HG03432 (cell line): ENCODE measurements at regions not wholly inside any gene's neighbourhood (a gene's known extent, or its start where the extent isn't known, plus 50 kb on each side); places are given as distances from the start of the nearest gene placed in this dataset.

ENCODE experiments used
- ATAC-seq: cut with Tn5 transposase; IDR thresholded peaks from one replicate; pipeline ENCODE4 v1.9.1; 2021; ENCODE audit warnings: mild to moderate bottlenecking, moderate library complexity; ENCODE audit not compliant: unreplicated experiment

GRCh38 chr5:5616247-5616895 is 193.9 kb downstream of the ICE1 start:
- ATAC-seq: no peak

- no peak for ATAC-seq
Measured at GRCh38 chr5:5615569-5615968, 193.1 kb downstream of the ICE1 start.

GRCh38 chr5:5613261-5613990 is 190.9 kb downstream of the ICE1 start:
- ATAC-seq: no peak

DNA sequence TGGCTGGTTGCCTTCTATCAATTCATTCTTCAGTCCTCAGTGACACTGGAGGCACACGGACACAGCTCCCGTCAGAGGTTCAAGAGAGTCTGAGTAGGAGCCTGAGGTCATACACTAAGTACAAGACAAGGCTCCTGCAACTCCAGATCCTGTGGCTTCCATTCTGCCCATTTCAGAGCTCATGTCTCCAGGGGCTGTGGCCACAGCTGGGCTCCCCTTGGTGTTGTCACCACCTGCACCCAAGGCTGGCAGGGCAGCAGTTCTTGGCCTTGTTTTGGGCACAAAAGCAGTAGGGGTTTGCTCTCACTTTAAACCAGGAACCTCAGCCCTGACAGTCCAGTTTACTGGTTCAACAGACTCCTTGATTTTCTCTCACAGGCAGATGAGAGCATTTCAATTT is 189.6 kb downstream of the ICE1 start:
- no peak for ATAC-seq

GRCh38 chr5:5609935-5610334 is 187.5 kb downstream of the ICE1 start:
- no peak for ATAC-seq

- ATAC-seq: no peak
Measured at GRCh38 chr5:5605170-5605764, 182.8 kb downstream of the ICE1 start.

DNA sequence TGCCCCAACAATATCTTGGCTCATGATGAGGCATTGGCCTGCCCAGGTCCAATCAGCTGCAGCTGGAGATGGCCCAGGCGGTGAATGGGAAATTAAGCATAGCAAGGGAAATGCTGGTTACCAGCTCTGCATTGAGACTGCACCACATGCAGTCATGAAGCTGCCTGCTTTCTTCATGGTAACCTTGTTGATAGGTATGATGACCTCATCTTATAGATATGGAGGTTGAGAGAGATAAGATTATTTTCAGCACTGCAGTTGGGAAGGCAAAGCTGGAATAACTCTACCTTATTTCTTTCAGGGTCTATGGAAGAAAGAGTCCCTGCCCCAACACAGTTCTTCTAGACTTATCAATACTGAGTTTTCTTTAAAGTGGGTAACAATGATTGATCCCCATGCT is 180.1 kb downstream of the ICE1 start:
- no peak for ATAC-seq

- ATAC-seq: no peak
Measured at GRCh38 chr5:5598547-5599113, 176.2 kb downstream of the ICE1 start.

- ATAC-seq: no peak
Measured at GRCh38 chr5:5593391-5593790, 170.9 kb downstream of the ICE1 start.

DNA sequence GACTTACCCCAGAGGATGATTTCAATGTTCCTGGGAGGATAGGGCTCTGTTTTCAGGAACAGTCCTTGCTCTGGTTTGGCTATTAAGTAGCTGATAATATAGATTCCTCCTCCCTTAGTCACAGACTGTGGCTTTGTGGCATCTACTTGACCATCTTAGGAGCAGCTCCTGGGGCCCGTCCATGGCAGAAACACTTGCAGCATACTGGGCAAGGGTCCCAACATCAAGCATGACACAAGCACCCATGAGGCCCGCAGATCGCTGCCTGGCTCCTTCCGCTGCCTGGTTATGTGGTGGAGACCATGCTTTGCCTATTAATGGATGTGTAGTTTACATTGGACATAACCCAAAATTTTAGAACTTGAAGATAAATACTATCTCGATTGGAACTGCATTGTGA is 170.1 kb downstream of the ICE1 start:
- ATAC-seq: no peak

- ATAC-seq: no peak
Measured at GRCh38 chr5:5591567-5591966, 169.1 kb downstream of the ICE1 start.

GRCh38 chr5:5589857-5590256 is 167.4 kb downstream of the ICE1 start:
- ATAC-seq: no peak

- no peak for ATAC-seq
Measured at GRCh38 chr5:5588887-5589826, 166.7 kb downstream of the ICE1 start.

DNA sequence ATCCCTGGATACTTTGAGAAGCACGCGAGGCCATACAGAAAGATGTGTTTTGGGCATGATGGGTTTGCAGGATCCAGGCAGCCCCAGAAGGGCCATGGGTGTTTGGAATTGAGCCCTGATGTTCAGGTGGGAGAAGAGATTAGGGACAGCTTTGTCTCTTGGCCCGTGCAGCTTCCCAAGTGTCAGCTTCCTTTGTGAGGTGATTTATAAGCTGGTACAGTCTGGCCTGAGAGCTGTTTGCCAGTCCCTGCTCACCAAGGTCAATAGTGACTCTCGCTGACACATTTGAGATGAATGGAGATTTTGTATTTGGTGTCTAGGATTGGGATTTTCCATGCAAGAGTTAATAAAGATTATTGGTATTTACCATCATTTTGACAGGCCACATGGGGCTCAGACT is 165.9 kb downstream of the ICE1 start:
- ATAC-seq: no peak

- ATAC-seq: no peak
Measured at GRCh38 chr5:5587474-5587873, 165.0 kb downstream of the ICE1 start.

DNA sequence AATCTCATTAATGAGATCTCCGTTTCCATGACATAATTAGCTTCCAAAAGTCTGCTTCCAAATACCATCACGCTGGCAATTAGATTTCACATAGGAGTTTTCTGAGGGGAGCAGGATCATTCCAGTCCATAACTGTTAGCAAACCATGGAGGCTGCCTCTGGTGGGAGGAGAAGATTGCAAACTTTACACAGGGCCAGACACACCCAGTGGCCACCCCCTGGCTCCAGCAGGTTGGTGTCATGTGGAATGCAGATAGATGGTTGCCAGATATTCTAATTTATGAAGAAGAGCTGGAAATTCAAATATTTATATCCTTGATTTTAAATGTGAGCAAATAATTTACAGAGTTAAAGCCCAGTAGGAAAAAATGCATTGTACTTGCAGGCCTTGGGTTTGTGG is 164.2 kb downstream of the ICE1 start:
- ATAC-seq: no peak

DNA sequence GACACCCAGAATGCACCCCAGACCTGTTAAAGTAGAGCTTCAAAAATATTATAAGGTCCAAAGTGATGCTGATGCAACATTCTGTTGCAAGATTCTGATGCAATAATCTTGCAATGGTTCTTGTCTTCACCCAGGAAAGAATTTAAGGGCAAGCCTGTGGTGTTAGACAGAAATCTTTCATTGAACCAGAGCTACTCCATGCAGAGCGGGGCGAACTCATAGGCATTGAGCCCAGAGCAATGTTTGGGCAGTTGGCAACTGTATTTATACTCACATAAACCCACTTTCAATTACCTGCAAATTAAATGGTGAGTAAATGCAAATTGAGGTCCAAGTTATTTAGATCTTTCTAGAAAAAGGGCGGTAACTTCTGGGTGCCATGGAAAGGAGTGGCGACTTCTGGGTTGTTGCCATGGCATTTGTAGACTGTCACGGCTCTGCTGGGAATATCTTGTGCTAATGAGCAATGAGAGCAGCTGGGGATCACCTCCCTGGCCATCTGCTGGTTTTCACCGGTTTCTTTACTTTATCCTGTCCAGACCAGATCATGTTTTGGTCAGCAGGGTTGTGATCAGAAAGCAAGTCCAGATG is 163.4 kb downstream of the ICE1 start:
- ATAC-seq: no peak

- no peak for ATAC-seq
Measured at GRCh38 chr5:5584751-5585150, 162.3 kb downstream of the ICE1 start.

DNA sequence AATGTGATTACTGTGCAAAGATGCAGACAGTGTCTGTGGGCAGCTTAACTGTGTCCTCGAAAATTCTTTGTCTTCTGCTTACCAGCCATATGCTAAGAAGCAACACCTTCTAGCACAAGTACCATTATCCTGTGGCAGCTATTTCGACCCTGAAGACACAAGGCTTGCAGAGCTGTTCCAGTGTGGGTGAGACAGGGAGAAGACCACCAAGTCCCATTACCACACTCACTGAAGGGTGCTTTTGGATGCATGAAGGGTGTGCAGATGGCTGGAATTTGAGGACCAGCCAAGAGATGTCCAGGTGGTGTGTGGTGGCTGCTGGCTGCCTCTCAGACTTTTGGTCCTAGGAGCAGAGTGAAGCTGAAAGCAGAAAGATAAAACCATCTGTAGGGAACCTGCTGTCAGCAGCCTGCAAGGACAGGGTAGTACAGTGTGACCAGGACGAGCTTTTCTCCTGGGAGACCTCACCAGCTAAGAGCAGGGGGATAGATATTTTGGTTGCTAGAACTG is 161.8 kb downstream of the ICE1 start:
- ATAC-seq: no peak

DNA sequence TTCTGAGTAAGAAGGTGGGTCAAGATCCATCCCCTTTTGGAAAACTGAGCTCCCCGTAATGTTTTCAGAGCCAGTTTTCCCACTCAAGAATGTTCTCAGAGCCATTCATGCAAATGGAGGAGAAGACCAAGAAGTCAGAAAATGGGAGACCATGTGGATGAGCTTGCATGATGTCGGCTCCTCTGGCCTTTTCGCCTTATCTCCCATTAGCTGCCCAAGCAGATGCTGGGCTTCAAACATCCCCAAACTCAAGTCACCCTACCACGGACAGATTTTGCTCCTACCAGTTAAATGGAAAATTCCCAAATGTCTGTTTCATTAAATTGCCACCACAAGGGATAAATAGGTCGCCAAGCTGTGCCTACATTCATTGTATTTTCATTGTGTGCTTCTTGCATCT is 161.4 kb downstream of the ICE1 start:
- no peak for ATAC-seq
